GM12878 (cell line): ENCODE measurements at regions not wholly inside any gene's neighbourhood (a gene's known extent, or its start where the extent isn't known, plus 50 kb on each side); places are given as distances from the start of the nearest gene placed in this dataset.

Experiments
- ATAC-seq: fragments of 200-7000 bp; cut with Tn5 transposase; 3 replicates; pipeline ENCODE4 v1.9.1; 2020; ENCODE audit warnings: mild to moderate bottlenecking, moderate library complexity
- BruUV-seq: library from RNA; stranded (reverse); fragments of 400-500 nt; replicated peaks from 2 replicates; lab custom pipeline; 2021; lab: Mats Ljungman, UMichigan
- CTCF ChIA-PET: fragments of 300-600 bp; sonication (Branson Sonifier 250); formaldehyde crosslinking; extraction: SDS; loops from one replicate; lab custom pipeline; 2021; ENCODE audit warnings: inconsistent platforms; lab: Yijun Ruan, JAX
- POLR2A ChIA-PET: fragments of 350-600 bp; formaldehyde crosslinking; extraction: SDS; loops from one replicate; lab custom pipeline; 2021; ENCODE audit warnings: inconsistent platforms; lab: Charles Lee
- RAD21 ChIA-PET: fragments of 300-600 bp; sonication (Branson Sonifier 250); formaldehyde crosslinking; loops from one replicate; lab custom pipeline; 2023; ENCODE audit warnings: antibody characterized with exemption; ENCODE audit not compliant: unreplicated experiment; lab: Charles Lee
- SMC1A ChIA-PET: fragments of 300-600 bp; sonication (Branson Sonifier 250); formaldehyde crosslinking; loops from one replicate; lab custom pipeline; 2023; ENCODE audit not compliant: unreplicated experiment, uncharacterized antibody; lab: Charles Lee
- DNase-seq: peaks from one replicate; pipeline ENCODE4 v3.0.0-alpha.2; 2011; ENCODE audit warnings: low read depth, low spot score
- FAIRE-seq: peaks from 3 replicates; lab custom pipeline; 2011; peaks lifted over from hg19 to GRCh38; lab: Jason Lieb, UNC
- H2AFZ ChIP-seq: 2 replicates; pipeline ENCODE4 v1.6.0; 2011; ENCODE audit warnings: low read depth, low read length, control low read depth; ENCODE audit not compliant: control insufficient read depth
- H3K27ac ChIP-seq: 2 replicates; pipeline ENCODE4 v1.5.1; 2011; ENCODE audit warnings: control low read depth; ENCODE audit not compliant: control insufficient read depth, insufficient read depth
- H3K27me3 ChIP-seq, 2 experiments: replicated peaks in 1 of 2; 2 replicates each; pipeline versions ENCODE4 v1.6.0 to v1.6.1; 2011; ENCODE audit warnings: low read length in 1 of 2; ENCODE audit not compliant: control insufficient read depth in 2 of 2, insufficient read depth in 2 of 2
- H3K36me3 ChIP-seq, 2 experiments: 2 replicates each; pipeline ENCODE4 v1.5.1; 2011; ENCODE audit warnings: low read length in 1 of 2; ENCODE audit not compliant: control insufficient read depth in 2 of 2, insufficient read depth in 2 of 2
- H3K4me1 ChIP-seq: 2 replicates; pipeline ENCODE4 v1.6.1; 2011; ENCODE audit warnings: mild to moderate bottlenecking, low read length, moderate library complexity, mixed read lengths; ENCODE audit not compliant: control insufficient read depth, insufficient read depth
- H3K4me2 ChIP-seq: 2 replicates; pipeline ENCODE4 v1.6.0; 2011; ENCODE audit warnings: control low read depth; ENCODE audit not compliant: control insufficient read depth, insufficient read depth
- H3K4me3 ChIP-seq: fragments of 200-600 bp; sonication (generic); 2 replicates; pipeline ENCODE4 v1.5.1; 2016
- H3K79me2 ChIP-seq: 2 replicates; pipeline ENCODE4 v1.6.0; 2011; ENCODE audit warnings: low read length; ENCODE audit not compliant: control insufficient read depth, insufficient read depth
- H3K9ac ChIP-seq: 2 replicates; pipeline ENCODE4 v1.8.0; 2011; ENCODE audit warnings: low read length, control low read depth, mixed read lengths; ENCODE audit not compliant: control insufficient read depth, insufficient read depth
- H3K9me3 ChIP-seq: replicated peaks from 3 replicates; pipeline ENCODE4 v1.5.1; 2011; ENCODE audit warnings: mild to moderate bottlenecking, low read length; ENCODE audit not compliant: control insufficient read depth, insufficient read depth
- H4K20me1 ChIP-seq: 2 replicates; pipeline ENCODE4 v1.6.0; 2011; ENCODE audit not compliant: control insufficient read depth, insufficient read depth
- ATF2 ChIP-seq: IDR thresholded peaks from 2 replicates; pipeline ENCODE4 v1.6.1; 2012; ENCODE audit warnings: low read length, inconsistent platforms
- CHD2 ChIP-seq: IDR thresholded peaks from 2 replicates; pipeline ENCODE4 v1.6.1; 2011; ENCODE audit warnings: low read depth, low read length, improper control_type of control experiment, borderline replicate concordance
- DPF2 ChIP-seq: fragments of 450-650 bp; IDR thresholded peaks from 2 replicates; pipeline ENCODE4 v1.6.1; 2017; ENCODE audit warnings: mild to moderate bottlenecking
- MYB ChIP-seq: fragments of 150-350 bp; IDR thresholded peaks from 2 replicates; pipeline ENCODE4 v1.6.1; 2014; ENCODE audit warnings: mild to moderate bottlenecking, low read depth, low read length, borderline replicate concordance
- POLR2A ChIP-seq: IDR thresholded peaks from 2 replicates; pipeline ENCODE4 v1.6.1; 2011; ENCODE audit warnings: low read depth, mild to moderate bottlenecking, low read length
- RELB ChIP-seq: fragments of 450-650 bp; IDR thresholded peaks from 2 replicates; pipeline ENCODE4 v1.6.1; 2017; ENCODE audit warnings: low read depth, mild to moderate bottlenecking, moderate library complexity
- SIN3A ChIP-seq: IDR thresholded peaks from 2 replicates; pipeline ENCODE4 v1.6.1; 2012; ENCODE audit warnings: low read depth, low read length, improper control_type of control experiment
- SMAD5 ChIP-seq: IDR thresholded peaks from 2 replicates; pipeline ENCODE4 v1.6.1; 2016; ENCODE audit warnings: antibody characterized with exemption, low read depth
- SP1 ChIP-seq: IDR thresholded peaks from one replicate; pipeline ENCODE4 v1.6.1; 2011; ENCODE audit warnings: low read depth, low read length
- WGBS: methylation state at CpG from one replicate; pipeline ENCODE4 v1.1.6; 2016; ENCODE audit warnings: low lambda C conversion rate; ENCODE audit not compliant: insufficient replicate concordance, insufficient coverage; ENCODE audit errors: missing lambda C conversion rate; 5-methylcytosine and 5-hydroxymethylcytosine counted together
- in situ Hi-C: fragments of 300-500 bp; cut with MboI; formaldehyde crosslinking; loops from 9 replicates; pipeline ENCODE4 v1.14.3; 2018; ENCODE audit warnings: mixed read lengths
- intact Hi-C: fragments of 100-400 bp; cut with micrococcal nuclease; formaldehyde crosslinking; loops from one replicate; pipeline ENCODE4 v1.14.2; 2022; ENCODE audit not compliant: unreplicated experiment

DNA sequence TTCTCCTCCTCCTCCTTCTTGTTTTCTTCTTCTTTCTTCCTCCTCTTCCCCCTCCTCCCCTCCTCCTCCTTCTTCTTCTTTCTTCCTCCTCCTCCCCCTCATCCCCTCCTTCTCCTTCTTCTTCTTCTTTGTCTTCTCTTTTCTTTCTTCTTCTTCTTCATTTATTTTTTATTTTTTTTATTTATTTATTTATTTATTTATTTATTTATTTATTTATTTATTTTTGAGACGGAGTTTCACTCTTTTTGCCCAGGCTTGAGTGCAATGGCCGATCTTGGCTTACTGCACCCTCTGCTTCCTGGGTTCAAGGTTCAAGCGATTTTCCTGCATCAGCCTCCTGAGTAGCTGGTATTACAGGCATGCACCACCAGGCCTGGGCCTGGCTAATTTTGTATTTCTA lies 1332.5 kb upstream of the CDH9 start:
- Histone ChIP-seq H3K27ac (no peak overlapping the region), H3K4me2 (no peak overlapping the region), H3K36me3 (no peaks in the 10 kb centered on the region), H3K4me3 (no peak overlapping the region), H2AFZ (no peak overlapping the region), H3K4me1 (no peaks in the 10 kb centered on the region), H3K9ac (no peak overlapping the region), H3K27me3 (no peaks in the 10 kb centered on the region), H3K79me2 (no peaks in the 10 kb centered on the region), H3K9me3 (no peaks in the 10 kb centered on the region), H4K20me1 (no peaks in the 10 kb centered on the region)
- RAD21 ChIA-PET = interaction anchor here (0.6 kb wide), 1 partner anchor 231 kb away, joined by 3 read pairs; no protein-coding TSS in a partner anchor
- 17% methylated on average over 3 of the region's 3 CpGs for WGBS
- no TSS peak for BruUV-seq
- in situ Hi-C loops (no loop called here), intact Hi-C loops (no loop called here)
- CTCF ChIA-PET = no interaction called here
- POLR2A ChIA-PET = no interaction called here
- DNase-seq (no peak), FAIRE-seq (no peak), ATAC-seq (no peak)
- TF ChIP-seq SIN3A = no peak
- TF ChIP-seq SMAD5 = no peak
- TF ChIP-seq RELB = no peak
- no peak for TF ChIP-seq ATF2
- TF ChIP-seq MYB = no peak
- TF ChIP-seq CHD2 = no peak
- no peak for TF ChIP-seq POLR2A
- TF ChIP-seq SP1 = no peak
- TF ChIP-seq DPF2 = no peak
- SMC1A ChIA-PET = interaction anchor here (1.1 kb wide), 1 partner anchor 142 kb away, joined by 3 read pairs; no protein-coding TSS in a partner anchor
